Epithelial cell of esophagus (primary cell): ENCODE measurements at regions not wholly inside any gene's neighbourhood (a gene's known extent, or its start where the extent isn't known, plus 50 kb on each side); places are given as distances from the start of the nearest gene placed in this dataset.

ENCODE experiments used
- DNase-seq: peaks from one replicate; pipeline ENCODE4 v3.0.0; 2010; ENCODE audit warnings: low read depth
- H3K4me3 ChIP-seq: 2 replicates; pipeline ENCODE4 v1.5.1; 2011; ENCODE audit warnings: mild to moderate bottlenecking, low read length, control low read depth
- TF ChIP-seq, protein P1 (sequence below): IDR thresholded peaks from 2 replicates; pipeline ENCODE4 v1.5.1; 2011; ENCODE audit warnings: low read depth, mild to moderate bottlenecking, low read length, control low read depth, inconsistent platforms; ENCODE audit not compliant: insufficient read depth; ENCODE audit errors: missing control alignments

DNA sequence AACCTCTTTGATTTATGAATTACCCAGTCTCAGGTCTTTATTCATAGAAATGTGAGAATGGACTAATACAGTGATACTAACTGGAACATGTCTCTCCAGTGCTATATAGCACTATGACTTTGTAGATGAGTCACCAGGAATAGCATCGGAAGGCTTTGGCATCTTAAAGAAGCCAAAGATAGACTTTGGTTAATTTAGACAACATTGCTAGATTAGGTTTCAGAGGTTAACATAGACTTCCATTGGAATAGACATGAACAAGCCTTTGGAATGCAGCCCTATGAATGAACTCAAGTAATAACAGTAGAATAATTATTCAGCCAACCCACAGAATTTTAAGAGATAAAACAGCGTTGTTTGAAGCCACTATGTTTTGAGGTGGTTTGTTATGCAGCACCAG, 169.2 kb downstream of the HGF start:
- TF ChIP-seq, protein P1, sequence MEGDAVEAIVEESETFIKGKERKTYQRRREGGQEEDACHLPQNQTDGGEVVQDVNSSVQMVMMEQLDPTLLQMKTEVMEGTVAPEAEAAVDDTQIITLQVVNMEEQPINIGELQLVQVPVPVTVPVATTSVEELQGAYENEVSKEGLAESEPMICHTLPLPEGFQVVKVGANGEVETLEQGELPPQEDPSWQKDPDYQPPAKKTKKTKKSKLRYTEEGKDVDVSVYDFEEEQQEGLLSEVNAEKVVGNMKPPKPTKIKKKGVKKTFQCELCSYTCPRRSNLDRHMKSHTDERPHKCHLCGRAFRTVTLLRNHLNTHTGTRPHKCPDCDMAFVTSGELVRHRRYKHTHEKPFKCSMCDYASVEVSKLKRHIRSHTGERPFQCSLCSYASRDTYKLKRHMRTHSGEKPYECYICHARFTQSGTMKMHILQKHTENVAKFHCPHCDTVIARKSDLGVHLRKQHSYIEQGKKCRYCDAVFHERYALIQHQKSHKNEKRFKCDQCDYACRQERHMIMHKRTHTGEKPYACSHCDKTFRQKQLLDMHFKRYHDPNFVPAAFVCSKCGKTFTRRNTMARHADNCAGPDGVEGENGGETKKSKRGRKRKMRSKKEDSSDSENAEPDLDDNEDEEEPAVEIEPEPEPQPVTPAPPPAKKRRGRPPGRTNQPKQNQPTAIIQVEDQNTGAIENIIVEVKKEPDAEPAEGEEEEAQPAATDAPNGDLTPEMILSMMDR: no peak
- no peak overlapping the region for H3K4me3 ChIP-seq
- DNase-seq: peak; percentile 11

DNA sequence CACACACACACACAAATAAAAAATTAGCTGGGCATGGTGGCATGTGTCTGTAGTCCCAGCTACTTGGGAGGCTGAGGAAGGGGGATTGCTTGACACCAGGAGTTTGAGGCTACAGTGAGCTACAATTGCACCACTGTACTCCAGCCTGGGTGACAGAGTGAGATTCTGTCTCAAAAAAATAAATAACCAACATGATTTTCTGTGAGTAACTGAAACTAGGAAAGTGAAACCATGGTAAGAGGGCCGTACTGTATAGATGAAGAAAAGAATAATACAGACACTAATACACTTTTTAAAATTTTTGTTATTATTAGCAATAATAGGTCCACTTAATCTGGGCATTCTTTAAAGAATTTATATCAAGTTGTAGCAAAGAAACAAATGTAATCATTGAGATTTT, 170.9 kb downstream of the HGF start:
- TF ChIP-seq, protein P1: no peak
- no peak for DNase-seq
- H3K4me3 ChIP-seq: no peak overlapping the region

DNA sequence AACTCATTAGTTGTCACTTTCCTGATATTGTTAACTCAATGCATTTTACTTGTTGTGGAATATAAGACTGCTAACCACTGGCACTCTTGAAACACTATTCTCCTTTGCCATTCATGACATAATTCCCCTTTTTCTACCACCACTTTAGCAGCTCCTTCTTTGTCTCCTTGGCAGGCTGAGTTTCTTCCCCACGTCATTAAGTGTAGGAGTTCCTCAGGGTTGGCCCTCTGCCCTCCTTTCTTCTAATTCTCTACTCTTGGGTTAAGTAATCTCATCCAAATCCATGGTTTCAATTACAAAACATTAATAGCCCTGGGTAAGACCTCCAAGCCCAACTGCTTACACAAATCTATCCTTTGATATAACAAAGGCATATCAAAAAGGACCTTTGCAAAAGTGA, 175.1 kb downstream of the HGF start:
- TF ChIP-seq, protein P1: no peak
- DNase-seq: no peak
- H3K4me3 ChIP-seq: no peak overlapping the region

DNA sequence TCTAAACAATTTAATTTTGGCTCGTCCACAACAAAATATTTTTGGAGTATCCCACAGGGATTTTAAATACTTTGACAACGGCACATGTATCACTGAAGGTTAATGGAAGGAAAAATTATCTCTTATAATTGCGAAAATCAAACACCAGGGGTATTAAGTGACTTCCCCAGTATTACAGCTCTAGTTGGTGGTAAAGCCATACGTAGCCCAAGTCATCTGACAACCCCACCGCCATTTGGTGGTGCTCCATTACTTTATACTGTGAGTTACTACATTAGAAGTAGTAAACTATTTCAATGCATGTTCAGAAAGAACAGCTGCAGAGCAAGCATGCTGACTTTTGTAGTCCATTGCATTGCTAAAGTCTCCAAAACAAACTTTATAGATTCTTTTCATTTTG, 179.7 kb downstream of the HGF start:
- no peak for DNase-seq
- H3K4me3 ChIP-seq: no peak overlapping the region
- TF ChIP-seq, protein P1: no peak

DNA sequence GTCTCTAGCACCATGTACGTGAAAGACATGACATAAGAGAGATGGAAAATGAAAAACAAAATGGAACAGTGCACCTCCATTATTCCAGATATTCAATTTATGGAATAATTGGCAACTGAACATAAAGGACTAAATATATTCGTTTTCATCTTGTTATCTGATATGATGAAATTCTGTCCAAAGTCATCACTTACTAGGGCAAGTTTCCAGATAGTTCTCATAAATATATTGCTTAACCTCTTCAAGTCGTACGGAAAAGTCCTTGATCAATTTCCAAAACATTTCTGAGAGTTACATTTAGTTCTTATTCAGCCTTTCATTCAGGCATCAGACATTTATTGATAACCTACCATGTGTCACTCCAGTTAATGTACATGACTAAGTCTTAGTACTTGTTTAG, 185.2 kb downstream of the HGF start:
- DNase-seq: no peak
- no peak overlapping the region for H3K4me3 ChIP-seq
- TF ChIP-seq, protein P1: no peak

DNA sequence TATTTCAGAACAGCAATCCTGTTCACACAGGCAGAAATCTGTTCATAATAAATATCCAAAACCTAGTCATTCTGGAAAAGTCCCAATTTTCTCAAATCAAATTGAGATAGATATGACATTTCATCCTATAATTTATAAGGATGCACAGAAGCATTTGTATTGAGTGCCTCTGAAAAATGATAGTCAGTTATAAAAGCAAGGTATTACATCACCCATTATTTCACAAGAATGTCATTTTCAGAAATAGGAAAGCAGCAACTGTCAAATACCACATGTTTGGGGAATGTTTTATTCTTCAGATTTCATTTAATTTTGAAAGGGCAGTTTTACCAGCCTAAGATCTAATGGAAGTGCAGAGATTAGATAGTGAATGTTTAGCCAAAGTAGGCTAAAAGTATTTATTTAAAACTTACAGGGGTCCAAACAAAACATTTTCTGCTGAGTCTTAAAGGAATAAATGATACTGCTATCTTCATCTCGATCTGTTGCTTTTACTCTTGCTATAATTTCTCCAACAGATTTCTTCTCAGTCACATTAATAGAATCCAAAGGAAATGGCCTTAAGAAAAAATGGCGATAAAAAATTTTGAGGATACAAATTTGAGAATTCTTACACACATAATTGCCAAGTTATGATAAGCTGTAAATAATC, 185.8 kb downstream of the HGF start:
- peak; percentile 8 for DNase-seq
- TF ChIP-seq, protein P1: no peak
- no peak overlapping the region for H3K4me3 ChIP-seq

DNA sequence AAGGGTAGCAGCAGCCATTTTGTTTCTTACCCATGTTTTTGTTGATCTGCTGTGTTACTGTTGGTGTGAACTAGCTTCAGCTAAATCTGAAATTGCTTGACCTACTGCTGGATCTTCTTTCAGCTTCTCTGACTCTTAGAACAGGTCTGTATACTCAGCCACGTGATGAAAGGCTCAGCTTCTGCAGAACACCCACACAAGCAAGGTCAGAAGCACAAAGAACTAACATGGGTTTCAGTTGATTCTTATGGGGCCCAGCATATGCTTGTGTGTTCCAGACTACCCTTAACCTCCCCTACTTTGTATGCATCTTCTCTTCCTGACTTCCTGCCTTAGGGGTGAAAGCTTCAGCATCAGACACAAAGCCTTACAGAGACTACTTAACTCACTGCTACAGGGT, 186.8 kb downstream of the HGF start:
- no peak for DNase-seq
- no peak overlapping the region for H3K4me3 ChIP-seq
- TF ChIP-seq, protein P1: no peak
